HG03039 (cell line): ENCODE measurements at regions not wholly inside any gene's neighbourhood (a gene's known extent, or its start where the extent isn't known, plus 50 kb on each side); places are given as distances from the start of the nearest gene placed in this dataset.
"Not testable (repeated sequence)": the region's sequence is repeated elsewhere in the genome, so short reads cannot be mapped to it uniquely, and the experiment has no call there.

Experiments used
- ATAC-seq: cut with Tn5 transposase; IDR thresholded peaks from one replicate; pipeline ENCODE4 v1.9.1; 2021; ENCODE audit warnings: mild to moderate bottlenecking, moderate library complexity; ENCODE audit not compliant: unreplicated experiment

DNA sequence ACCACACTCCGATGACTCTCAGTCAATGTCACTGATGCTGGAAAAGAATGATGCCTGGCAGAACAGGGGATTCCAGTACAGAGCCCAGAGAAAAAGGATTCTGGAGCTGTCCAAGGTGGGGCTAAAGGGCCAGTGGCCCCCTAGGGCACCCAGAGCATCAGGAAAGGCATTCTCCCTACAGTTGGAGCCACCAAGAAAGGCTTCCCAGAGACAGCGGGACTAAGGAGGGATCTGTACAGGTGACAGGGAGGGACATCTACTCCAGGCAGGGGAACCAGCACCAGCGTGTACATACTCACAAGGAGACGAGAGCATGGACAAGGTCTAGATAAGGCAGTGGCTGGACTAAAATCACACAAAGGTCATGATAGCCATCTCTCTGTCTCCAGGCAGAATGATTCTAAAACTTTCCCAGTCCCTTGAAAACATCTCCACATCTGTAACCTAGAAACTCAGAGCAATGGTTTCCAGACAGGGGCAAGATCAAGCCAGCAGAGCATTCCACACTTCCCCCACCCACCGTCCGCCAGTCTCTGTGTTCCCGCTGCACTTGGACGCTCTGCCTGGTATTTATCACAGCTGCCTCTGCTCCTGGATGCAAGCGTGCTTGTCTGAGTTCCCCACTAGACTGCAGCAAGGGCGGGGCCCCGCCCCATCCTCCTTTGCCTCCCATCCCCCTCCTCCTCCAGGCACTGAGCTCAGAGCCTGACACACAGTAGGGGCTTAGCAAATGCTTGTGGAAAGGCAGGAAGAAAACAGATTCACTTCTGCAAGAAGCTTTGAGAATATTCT, 111.6 kb upstream of the ZC3H12A start:
- no peak for ATAC-seq

DNA sequence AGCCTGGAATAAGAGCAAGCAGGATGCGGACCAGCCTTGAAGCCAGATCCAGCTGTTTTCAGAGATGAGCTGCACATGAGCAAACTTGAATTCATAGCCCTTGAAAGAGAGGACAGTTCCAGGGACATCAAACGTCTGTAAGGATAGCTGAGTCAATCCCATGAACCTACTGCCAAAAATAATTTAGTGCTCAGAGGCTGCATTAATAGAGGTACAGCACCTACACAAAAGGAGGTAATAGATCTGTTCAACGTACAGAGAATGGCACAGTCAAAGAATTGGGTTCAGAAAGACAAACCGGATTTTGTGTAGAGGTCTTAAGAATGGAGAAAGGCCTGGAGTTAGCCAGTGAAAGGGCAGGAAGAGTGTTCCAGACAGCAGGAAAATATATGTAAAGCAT, 110.8 kb upstream of the ZC3H12A start:
- ATAC-seq, result no peak

DNA sequence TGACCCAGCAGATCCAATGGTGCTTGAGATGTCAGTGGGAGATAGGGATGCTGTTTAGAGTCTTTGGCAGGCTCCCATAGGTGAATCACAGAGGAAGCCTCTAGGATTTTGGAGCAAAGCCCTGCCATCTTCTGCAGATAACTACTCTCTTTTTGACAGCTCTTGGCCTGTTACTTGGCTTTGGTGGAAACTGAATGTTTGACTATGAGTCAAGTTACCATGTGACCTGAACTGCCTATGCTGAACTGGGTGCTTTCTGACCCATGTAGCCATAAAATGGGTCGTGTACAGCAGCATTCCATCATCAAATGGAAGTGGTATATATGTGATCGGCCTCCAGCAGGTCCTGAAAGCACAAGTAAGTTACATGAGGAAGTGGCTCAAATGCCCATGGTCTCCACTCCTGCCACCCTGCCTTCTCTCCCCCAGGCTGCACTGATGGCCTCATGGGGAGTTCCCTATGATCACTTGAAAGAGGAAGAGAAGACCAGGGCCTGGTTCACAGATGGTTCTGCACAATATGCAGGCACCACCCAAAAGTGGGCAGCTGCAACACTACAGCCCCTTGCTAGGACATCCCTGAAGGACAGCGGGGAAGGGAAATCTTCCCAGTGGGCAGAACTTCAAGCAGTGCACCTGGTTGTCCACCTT, 105.6 kb upstream of the ZC3H12A start:
- ATAC-seq, result not testable (repeated sequence)

- no peak for ATAC-seq
Measured at GRCh38 chr1:37372302-37372701, 102.1 kb upstream of the ZC3H12A start.

GRCh38 chr1:37372711-37373110, 101.7 kb upstream of the ZC3H12A start:
- no peak for ATAC-seq

GRCh38 chr1:37373413-37373812, 101.0 kb upstream of the ZC3H12A start:
- ATAC-seq, result no peak

GRCh38 chr1:37380546-37380945, 93.8 kb upstream of the ZC3H12A start:
- ATAC-seq, result not testable (repeated sequence)

GRCh38 chr1:37387854-37388253, 86.5 kb upstream of the ZC3H12A start:
- ATAC-seq, result no peak

GRCh38 chr1:37389327-37389726, 85.1 kb upstream of the ZC3H12A start:
- no peak for ATAC-seq

DNA sequence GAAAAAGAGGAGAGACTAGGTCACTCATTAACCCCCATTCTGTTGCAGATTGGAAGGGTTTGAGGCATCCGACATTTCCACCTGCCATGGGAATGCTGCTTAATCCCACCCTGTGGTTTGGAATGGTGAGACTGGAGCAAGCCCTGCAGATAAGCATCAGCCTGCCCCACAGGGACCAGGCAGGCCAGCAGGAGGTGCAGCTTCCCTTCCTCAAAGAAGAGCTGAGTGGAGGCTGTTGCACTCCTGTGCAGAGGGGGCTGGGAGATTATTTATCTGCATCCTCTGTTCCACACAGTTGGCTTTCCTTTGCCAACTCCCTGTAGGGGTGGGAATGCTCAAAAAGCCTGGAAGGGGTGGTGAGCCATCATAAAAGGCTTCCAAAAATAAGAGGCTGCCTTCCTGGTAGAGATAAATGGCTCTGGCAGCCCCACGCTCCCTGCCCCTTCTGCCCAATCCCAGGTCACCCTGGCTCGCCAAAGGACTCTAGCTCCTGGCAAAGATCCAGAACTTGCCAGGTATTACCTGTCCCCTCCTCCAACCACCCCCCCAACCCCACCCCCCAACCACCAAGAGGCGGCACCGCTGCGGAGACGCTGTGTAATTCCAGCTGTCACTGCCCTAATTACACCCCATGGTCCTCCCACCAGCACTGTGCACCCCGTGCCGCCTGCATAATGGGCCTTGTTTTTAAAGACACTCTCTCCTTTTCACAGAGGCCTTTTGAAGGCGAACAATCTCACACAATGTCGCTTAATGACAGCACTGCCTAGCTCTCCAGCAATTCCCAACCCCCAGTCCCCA, 83.0 kb upstream of the ZC3H12A start:
- ATAC-seq, result no peak

DNA sequence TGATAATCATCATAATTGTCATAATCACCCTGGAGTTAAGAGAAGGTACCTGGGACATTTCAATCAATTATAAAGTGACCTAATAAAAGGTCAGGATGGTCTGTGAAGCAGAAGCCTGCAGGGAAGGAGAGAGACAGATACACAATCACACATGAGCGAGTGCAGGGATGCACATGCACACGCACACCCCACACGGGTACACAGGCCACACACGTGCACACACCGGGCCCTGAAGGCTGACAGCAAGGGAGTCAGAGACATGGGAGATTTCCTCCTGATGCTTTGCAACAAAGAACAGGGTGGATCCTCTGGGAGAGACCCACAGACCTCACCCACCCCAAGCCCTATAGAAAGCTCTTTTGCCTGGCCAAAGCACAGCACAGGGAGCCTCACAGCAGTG, 82.3 kb upstream of the ZC3H12A start:
- ATAC-seq, result no peak

DNA sequence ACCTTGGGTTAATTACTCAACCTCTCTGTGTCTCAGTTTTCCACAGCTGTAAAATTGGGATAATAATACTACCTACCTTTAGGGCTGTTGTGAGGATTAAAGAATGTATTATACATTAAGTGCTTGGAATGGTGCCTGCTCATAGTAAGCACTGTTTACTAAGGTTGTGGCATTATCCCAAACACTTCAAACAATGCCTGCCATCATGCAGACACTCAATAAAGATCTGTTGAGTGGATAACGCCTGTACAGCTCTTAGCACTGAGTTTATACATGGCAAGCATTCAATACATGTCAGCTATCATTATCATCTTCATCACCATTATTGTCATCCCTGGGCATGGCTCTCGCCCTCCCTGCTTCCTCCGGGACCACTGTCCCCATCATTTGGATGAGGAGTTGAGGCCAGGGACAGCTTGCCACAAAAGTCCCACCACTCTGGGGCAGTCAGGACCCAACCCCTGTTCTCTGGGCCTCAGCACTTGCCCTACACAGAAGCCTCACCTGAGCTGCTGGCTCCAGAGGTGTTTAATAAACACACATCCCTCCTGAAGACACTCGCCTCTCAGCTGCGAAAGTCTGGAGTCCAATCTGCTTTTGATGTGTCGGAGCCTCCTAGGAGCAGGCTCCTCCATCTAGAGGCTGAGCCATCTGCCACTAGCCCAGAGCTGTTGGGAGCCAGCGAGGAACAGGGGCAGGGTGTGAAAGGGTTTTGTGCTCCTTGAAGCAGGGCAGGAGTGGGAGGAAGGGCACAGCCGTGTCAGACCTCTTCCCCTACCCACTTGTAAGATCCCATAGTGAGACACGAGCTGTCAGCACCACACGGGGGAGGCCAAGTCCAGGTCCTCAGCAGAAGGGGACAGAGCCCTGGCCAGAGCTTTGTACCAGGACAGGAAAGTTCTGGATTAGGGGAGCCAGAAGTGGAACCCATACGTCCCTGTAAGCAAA, 80.9 kb upstream of the ZC3H12A start:
- no peak for ATAC-seq

GRCh38 chr1:37394574-37395464, 79.6 kb upstream of the ZC3H12A start:
- ATAC-seq, result no peak

- no peak for ATAC-seq
Measured at GRCh38 chr1:37398096-37398495, 76.3 kb upstream of the ZC3H12A start.

DNA sequence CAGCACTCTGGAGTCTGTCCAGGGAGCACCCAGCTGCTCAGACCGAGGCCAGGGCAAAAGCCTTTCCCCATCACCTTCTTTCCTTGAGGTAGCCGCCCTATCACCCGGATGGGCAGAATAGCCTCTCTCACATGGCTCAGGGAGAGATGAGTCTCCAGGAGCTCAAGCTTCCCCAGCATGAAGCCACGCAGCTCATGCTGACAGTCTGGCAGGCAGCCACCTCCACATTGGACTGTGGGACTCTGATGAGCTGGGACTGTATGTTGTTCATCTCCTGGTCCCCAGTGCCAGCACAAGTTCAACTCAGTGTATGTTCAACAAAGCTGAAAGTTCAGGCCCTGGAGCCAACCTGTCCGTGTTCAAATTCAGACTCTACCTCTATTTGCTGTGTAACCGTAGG, 75.2 kb upstream of the ZC3H12A start:
- ATAC-seq, result no peak

GRCh38 chr1:37399830-37400464, 74.4 kb upstream of the ZC3H12A start:
- no peak for ATAC-seq

- ATAC-seq, result no peak
Measured at GRCh38 chr1:37400466-37401225, 73.7 kb upstream of the ZC3H12A start.

GRCh38 chr1:37403166-37403565, 71.2 kb upstream of the ZC3H12A start:
- ATAC-seq, result no peak
